B cell (primary cell): ENCODE measurements at regions not wholly inside any gene's neighbourhood (a gene's known extent, or its start where the extent isn't known, plus 50 kb on each side); places are given as distances from the start of the nearest gene placed in this dataset.

Experiments used
- ATAC-seq: fragments of 200-7000 bp; cut with Tn5 transposase; one replicate; pipeline ENCODE4 v1.10.0; 2021; ENCODE audit warnings: low read depth, mild to moderate bottlenecking, moderate number of reproducible peaks, moderate library complexity
- CTCF ChIA-PET: fragments of 350-600 bp; sonication (Branson Sonifier 250); formaldehyde crosslinking; loops from one replicate; lab custom pipeline; 2021; ENCODE audit warnings: antibody characterized with exemption, inconsistent platforms; lab: Charles Lee
- POLR2A ChIA-PET: fragments of 350-600 bp; sonication (Branson Sonifier 250); formaldehyde crosslinking; loops from one replicate; lab custom pipeline; 2021; ENCODE audit warnings: antibody characterized with exemption; lab: Charles Lee
- DNase-seq: peaks from one replicate; pipeline ENCODE4 v3.0.0; 2013
- H2AFZ ChIP-seq: 2 replicates; pipeline ENCODE4 v1.6.1; 2012; ENCODE audit warnings: mild to moderate bottlenecking, low read depth, low read length; ENCODE audit not compliant: insufficient read depth, poor library complexity, severe bottlenecking
- H3K27ac ChIP-seq, 2 donors: 1 replicate in 1 of 2; 2 replicates in 1 of 2; pipeline ENCODE4 v1.5.1; 2012 to 2013; ENCODE audit warnings: low read length in 2 of 2, mild to moderate bottlenecking in 2 of 2, moderate library complexity in 1 of 2
- H3K27me3 ChIP-seq, 4 experiments: fragments of 200-600 bp in 1 of 4; sonication (generic) in 1 of 4; replicated peaks in 1 of 4; 1 replicate in 2 of 4; 2 replicates in 2 of 4; pipeline versions ENCODE4 v1.6.1 to v1.7.0; 2013 to 2016; ENCODE audit warnings: low read length in 3 of 4, mild to moderate bottlenecking in 2 of 4, mixed read lengths in 1 of 4, moderate library complexity in 1 of 4; ENCODE audit not compliant: insufficient read depth in 4 of 4, control insufficient read depth in 3 of 4; ENCODE audit errors: control extremely low read depth in 1 of 4
- H3K36me3 ChIP-seq, 2 experiments: replicated peaks in 1 of 2; 1 replicate in 1 of 2; 2 replicates in 1 of 2; pipeline versions ENCODE4 v1.6.1 to v1.7.1; 2013; ENCODE audit warnings: low read length in 1 of 2; ENCODE audit not compliant: insufficient read depth in 2 of 2, control insufficient read depth in 1 of 2; ENCODE audit errors: control extremely low read depth in 1 of 2, extremely low read depth in 1 of 2
- H3K4me1 ChIP-seq, 2 donors: fragments of 200-600 bp in 1 of 2; sonication (generic) in 1 of 2; 1 replicate in 1 of 2; 2 replicates in 1 of 2; pipeline versions ENCODE4 v1.5.1 to v1.6.1; 2013 to 2017; ENCODE audit warnings: low read length in 2 of 2; ENCODE audit not compliant: control insufficient read depth in 2 of 2, insufficient read depth in 2 of 2
- H3K4me2 ChIP-seq: replicated peaks from 2 replicates; pipeline ENCODE3; 2012; ENCODE audit warnings: mild to moderate bottlenecking, low read depth, low read length; ENCODE audit not compliant: poor library complexity, severe bottlenecking
- H3K4me3 ChIP-seq, 5 experiments: fragments of 200-600 bp in 1 of 5; sonication (generic) in 1 of 5; 1 replicate in 3 of 5; 2 replicates in 2 of 5; pipeline versions ENCODE4 v1.5.1 to v1.7.0; 2011 to 2016; ENCODE audit warnings: low read length in 4 of 5, mild to moderate bottlenecking in 4 of 5, low read depth in 2 of 5, control low read depth in 1 of 5, moderate library complexity in 1 of 5; ENCODE audit not compliant: insufficient read depth in 1 of 5; ENCODE audit errors: control extremely low read depth in 1 of 5, extremely low read depth in 1 of 5
- H3K79me2 ChIP-seq: fragments of 200-600 bp; sonication (generic); one replicate; pipeline ENCODE4 v1.6.0; 2016; ENCODE audit warnings: low read length; ENCODE audit not compliant: control insufficient read depth, insufficient read depth
- H3K9ac ChIP-seq: fragments of 200-600 bp; sonication (generic); 2 replicates; pipeline ENCODE4 v1.6.1; 2017; ENCODE audit warnings: mild to moderate bottlenecking, low read length, moderate library complexity
- H3K9me3 ChIP-seq, 3 donors: one replicate each; pipeline versions ENCODE4 v1.6.1 to v1.7.1; 2013; ENCODE audit warnings: low read length in 2 of 3; ENCODE audit not compliant: control insufficient read depth in 2 of 3, insufficient read depth in 1 of 3; ENCODE audit errors: control extremely low read depth in 1 of 3
- H4K20me1 ChIP-seq: 2 replicates; pipeline ENCODE4 v1.6.0; 2012; ENCODE audit warnings: mild to moderate bottlenecking, low read length; ENCODE audit not compliant: insufficient read depth, control insufficient read depth, poor library complexity, severe bottlenecking
- H3K27ac Mint-ChIP-seq: one replicate; pipeline ENCODE4 v1.8.0; 2021; ENCODE audit warnings: mixed read lengths
- H3K27me3 Mint-ChIP-seq: one replicate; pipeline ENCODE4 v1.8.0; 2021; ENCODE audit warnings: mixed read lengths
- H3K4me1 Mint-ChIP-seq: one replicate; pipeline ENCODE4 v1.8.0; 2021; ENCODE audit warnings: mixed read lengths
- H3K4me3 Mint-ChIP-seq: one replicate; pipeline ENCODE4 v1.8.0; 2021; ENCODE audit warnings: mixed read lengths
- H3K9me3 Mint-ChIP-seq: one replicate; pipeline ENCODE4 v1.8.0; 2022; ENCODE audit warnings: mixed read lengths; ENCODE audit not compliant: insufficient read depth
- EZH2 ChIP-seq: IDR thresholded peaks from 2 replicates; pipeline ENCODE4 v1.6.1; 2012; ENCODE audit warnings: borderline replicate concordance, low read depth, mild to moderate bottlenecking, moderate library complexity, low read length; ENCODE audit not compliant: insufficient read depth, poor library complexity, severe bottlenecking
- WGBS: methylation state at CpG from one replicate; pipeline ENCODE4 v1.1.5; 2013; ENCODE audit warnings: missing lambda C conversion rate; ENCODE audit not compliant: insufficient coverage; 5-methylcytosine and 5-hydroxymethylcytosine counted together
- intact Hi-C: fragments of 100-400 bp; cut with micrococcal nuclease; formaldehyde crosslinking; loops from one replicate; pipeline ENCODE4 v1.10.0; 2022
- TF ChIP-seq, protein P1 (sequence below): fragments of 200-600 bp; IDR thresholded peaks from one replicate; pipeline ENCODE4 v1.8.0; 2022; ENCODE audit warnings: antibody characterized with exemption, mild to moderate bottlenecking

GRCh38 chr6:103456652-103457051 is 1403.1 kb downstream of the HACE1 start:
- no peak overlapping the region for H3K4me3 Mint-ChIP-seq
- intact Hi-C loops = no loop called here
- DNase-seq = no peak
- Histone ChIP-seq H3K4me3 (no peak overlapping the region), H3K79me2 (no peaks in the 10 kb centered on the region), H3K4me1 (no peaks in the 10 kb centered on the region), H3K27me3 (no peaks in the 10 kb centered on the region), H3K4me2 (no peak overlapping the region), H2AFZ (no peak overlapping the region), H3K9me3 (peaks cover 0 to 2% (median 0%) of the 10 kb centered on the region in 3 donors), H3K27ac (no peak overlapping the region), H4K20me1 (no peaks in the 10 kb centered on the region), H3K9ac (no peak overlapping the region), H3K36me3 (no peaks in the 10 kb centered on the region)
- TF ChIP-seq EZH2 = no peak
- TF ChIP-seq, protein P1, sequence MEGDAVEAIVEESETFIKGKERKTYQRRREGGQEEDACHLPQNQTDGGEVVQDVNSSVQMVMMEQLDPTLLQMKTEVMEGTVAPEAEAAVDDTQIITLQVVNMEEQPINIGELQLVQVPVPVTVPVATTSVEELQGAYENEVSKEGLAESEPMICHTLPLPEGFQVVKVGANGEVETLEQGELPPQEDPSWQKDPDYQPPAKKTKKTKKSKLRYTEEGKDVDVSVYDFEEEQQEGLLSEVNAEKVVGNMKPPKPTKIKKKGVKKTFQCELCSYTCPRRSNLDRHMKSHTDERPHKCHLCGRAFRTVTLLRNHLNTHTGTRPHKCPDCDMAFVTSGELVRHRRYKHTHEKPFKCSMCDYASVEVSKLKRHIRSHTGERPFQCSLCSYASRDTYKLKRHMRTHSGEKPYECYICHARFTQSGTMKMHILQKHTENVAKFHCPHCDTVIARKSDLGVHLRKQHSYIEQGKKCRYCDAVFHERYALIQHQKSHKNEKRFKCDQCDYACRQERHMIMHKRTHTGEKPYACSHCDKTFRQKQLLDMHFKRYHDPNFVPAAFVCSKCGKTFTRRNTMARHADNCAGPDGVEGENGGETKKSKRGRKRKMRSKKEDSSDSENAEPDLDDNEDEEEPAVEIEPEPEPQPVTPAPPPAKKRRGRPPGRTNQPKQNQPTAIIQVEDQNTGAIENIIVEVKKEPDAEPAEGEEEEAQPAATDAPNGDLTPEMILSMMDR = no peak
- no CpG with 5 or more reads among the region's 3 CpGs for WGBS
- no peaks in the 10 kb centered on the region for H3K9me3 Mint-ChIP-seq
- ChIA-PET POLR2A (no interaction called here), CTCF (no interaction called here)
- no peak overlapping the region for H3K27ac Mint-ChIP-seq
- no peak for ATAC-seq
- no peaks in the 10 kb centered on the region for H3K27me3 Mint-ChIP-seq
- no peaks in the 10 kb centered on the region for H3K4me1 Mint-ChIP-seq

DNA sequence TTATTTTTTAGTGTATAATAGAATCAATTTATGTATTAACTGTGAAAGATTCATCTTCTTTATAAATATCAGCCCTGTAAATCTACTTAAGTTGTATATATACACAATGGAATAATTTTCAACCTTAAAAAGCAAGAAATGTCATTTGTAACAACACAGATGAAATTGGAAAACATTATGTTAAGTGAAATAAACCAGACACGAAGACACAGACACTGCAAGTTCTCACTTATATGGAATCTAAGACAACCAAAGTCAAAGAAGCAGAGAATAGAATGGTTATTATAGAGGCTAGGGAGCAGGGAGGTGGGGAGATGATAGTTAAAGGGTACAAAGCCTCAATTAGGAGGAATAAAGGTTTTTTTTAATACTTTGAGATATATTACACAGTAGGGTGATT is 1404.4 kb downstream of the HACE1 start:
- no peaks in the 10 kb centered on the region for H3K27me3 Mint-ChIP-seq

More for the DNA sequence above, 1404.4 kb downstream of the HACE1 start:
- H3K27ac Mint-ChIP-seq = no peak overlapping the region
- Histone ChIP-seq H3K27me3 (no peaks in the 10 kb centered on the region), H2AFZ (no peak overlapping the region), H4K20me1 (no peaks in the 10 kb centered on the region), H3K4me3 (no peak overlapping the region), H3K79me2 (no peaks in the 10 kb centered on the region), H3K4me1 (no peaks in the 10 kb centered on the region), H3K9me3 (peaks cover 0 to 2% (median 0%) of the 10 kb centered on the region in 3 donors), H3K4me2 (no peak overlapping the region), H3K36me3 (no peaks in the 10 kb centered on the region), H3K27ac (no peak overlapping the region), H3K9ac (no peak overlapping the region)
- TF ChIP-seq, protein P1 = no peak
- no peak for TF ChIP-seq EZH2
- no peak overlapping the region for H3K4me3 Mint-ChIP-seq
- no peaks in the 10 kb centered on the region for H3K9me3 Mint-ChIP-seq
- POLR2A ChIA-PET = no interaction called here
- no peaks in the 10 kb centered on the region for H3K4me1 Mint-ChIP-seq
- intact Hi-C loops = no loop called here
- WGBS = no CpG with 5 or more reads among the region's 1 CpG
- CTCF ChIA-PET = no interaction called here
- ATAC-seq (no peak), DNase-seq (no peak)
